ENCODE measurements at regions not wholly inside any gene's neighbourhood (a gene's known extent, or its start where the extent isn't known, plus 50 kb on each side); places are given as distances from the start of the nearest gene placed in this dataset.

- no peak for TF ChIP-seq CTCF (IDR thresholded peaks at IDR 0.05)
- TF ChIP-seq POLR2A (IDR thresholded peaks at IDR 0.05), result no peak
Measured at GRCh38 chr16:27724482-27725235, 174.7 kb downstream of the KATNIP start.
